CD4-positive, alpha-beta T cell (primary cell): ENCODE measurements at regions not wholly inside any gene's neighbourhood (a gene's known extent, or its start where the extent isn't known, plus 50 kb on each side); places are given as distances from the start of the nearest gene placed in this dataset.

ENCODE experiments used
- ATAC-seq: fragments of 200-7000 bp; cut with Tn5 transposase; one replicate; pipeline ENCODE4 v1.10.0; 2022; ENCODE audit warnings: mild to moderate bottlenecking; ENCODE audit not compliant: poor library complexity
- CTCF ChIA-PET: fragments of 350-600 bp; sonication (Branson Sonifier 250); formaldehyde crosslinking; loops from one replicate; lab custom pipeline; 2021; ENCODE audit warnings: antibody characterized with exemption, inconsistent platforms; lab: Charles Lee
- POLR2A ChIA-PET: fragments of 350-600 bp; sonication (Branson Sonifier 250); formaldehyde crosslinking; loops from one replicate; lab custom pipeline; 2021; ENCODE audit warnings: antibody characterized with exemption, inconsistent platforms; lab: Charles Lee
- DNase-seq, 14 experiments: peaks; one replicate each; pipeline ENCODE4 v3.0.0-alpha.2; 2013 to 2020; ENCODE audit warnings: mixed read lengths in 2 of 14
- H3K27ac ChIP-seq, 2 donors: one replicate each; pipeline versions ENCODE4 v1.5.1 to v1.7.0; 2013; ENCODE audit warnings: low read length in 2 of 2, low read depth in 1 of 2, mild to moderate bottlenecking in 1 of 2
- H3K27me3 ChIP-seq, 2 experiments: 1 replicate in 1 of 2; 2 replicates in 1 of 2; pipeline versions ENCODE4 v1.6.1 to v1.7.0; 2013; ENCODE audit warnings: low read length in 2 of 2, control low read depth in 1 of 2, mild to moderate bottlenecking in 1 of 2, moderate library complexity in 1 of 2; ENCODE audit not compliant: insufficient read depth in 2 of 2, control insufficient read depth in 1 of 2
- H3K36me3 ChIP-seq: one replicate; pipeline ENCODE4 v1.6.1; 2013; ENCODE audit warnings: low read length, control low read depth; ENCODE audit not compliant: insufficient read depth
- H3K4me1 ChIP-seq: one replicate; pipeline ENCODE4 v1.6.1; 2013; ENCODE audit warnings: low read length, control low read depth; ENCODE audit not compliant: insufficient read depth
- H3K4me3 ChIP-seq: one replicate; pipeline ENCODE4 v1.5.1; 2013; ENCODE audit warnings: mild to moderate bottlenecking, low read length, moderate library complexity
- H3K9me3 ChIP-seq, 2 experiments: 1 replicate in 1 of 2; 2 replicates in 1 of 2; pipeline versions ENCODE4 v1.6.1 to v1.7.0; 2013; ENCODE audit warnings: low read length in 2 of 2, mild to moderate bottlenecking in 2 of 2, control low read depth in 1 of 2, moderate library complexity in 1 of 2; ENCODE audit not compliant: control insufficient read depth in 1 of 2, insufficient read depth in 1 of 2
- H3K27ac Mint-ChIP-seq: one replicate; pipeline ENCODE4 v1.8.0; 2020; ENCODE audit warnings: mixed read lengths
- H3K27me3 Mint-ChIP-seq: one replicate; pipeline ENCODE4 v1.8.0; 2021; ENCODE audit warnings: mixed read lengths
- H3K36me3 Mint-ChIP-seq: one replicate; pipeline ENCODE4 v1.8.0; 2021; ENCODE audit warnings: low read depth, mixed read lengths
- H3K4me1 Mint-ChIP-seq: one replicate; pipeline ENCODE4 v1.8.0; 2021; ENCODE audit warnings: low read depth, mixed read lengths
- H3K4me3 Mint-ChIP-seq: one replicate; pipeline ENCODE4 v1.8.0; 2020; ENCODE audit warnings: mild to moderate bottlenecking, mixed read lengths
- H3K9me3 Mint-ChIP-seq: one replicate; pipeline ENCODE4 v1.8.0; 2020; ENCODE audit warnings: mixed read lengths
- intact Hi-C, 2 experiments: fragments of 100-400 bp; cut with DNase I in 1 of 2; cut with micrococcal nuclease in 1 of 2; formaldehyde crosslinking; loops; one replicate each; pipeline versions ENCODE4 v1.15.1 to v1.9.0; 2023 to 2025; cut with DNase I, micrococcal nuclease
- TF ChIP-seq, protein P1 (sequence below): fragments of 200-600 bp; IDR thresholded peaks from one replicate; pipeline ENCODE4 v1.8.0; 2022; ENCODE audit warnings: antibody characterized with exemption, mild to moderate bottlenecking

- Mint-ChIP-seq H3K27ac (no peak overlapping the region), H3K9me3 (no peaks in the 10 kb centered on the region), H3K4me1 (no peaks in the 10 kb centered on the region), H3K36me3 (no peaks in the 10 kb centered on the region), H3K27me3 (peaks cover 4% of the 10 kb centered on the region), H3K4me3 (no peak overlapping the region)
- H3K36me3 ChIP-seq = no peaks in the 10 kb centered on the region
- H3K4me1 ChIP-seq = no peaks in the 10 kb centered on the region
- H3K4me3 ChIP-seq = no peak overlapping the region
- DNase-seq = no peak
- ATAC-seq = no peak
- intact Hi-C loops = no loop called here
- CTCF ChIA-PET = no interaction called here
- POLR2A ChIA-PET = no interaction called here
- peaks cover 0 to 21% of the 10 kb centered on the region in 2 experiments for H3K9me3 ChIP-seq
- H3K27me3 ChIP-seq = no peaks in the 10 kb centered on the region
- H3K27ac ChIP-seq = no peak overlapping the region
- TF ChIP-seq, protein P1, sequence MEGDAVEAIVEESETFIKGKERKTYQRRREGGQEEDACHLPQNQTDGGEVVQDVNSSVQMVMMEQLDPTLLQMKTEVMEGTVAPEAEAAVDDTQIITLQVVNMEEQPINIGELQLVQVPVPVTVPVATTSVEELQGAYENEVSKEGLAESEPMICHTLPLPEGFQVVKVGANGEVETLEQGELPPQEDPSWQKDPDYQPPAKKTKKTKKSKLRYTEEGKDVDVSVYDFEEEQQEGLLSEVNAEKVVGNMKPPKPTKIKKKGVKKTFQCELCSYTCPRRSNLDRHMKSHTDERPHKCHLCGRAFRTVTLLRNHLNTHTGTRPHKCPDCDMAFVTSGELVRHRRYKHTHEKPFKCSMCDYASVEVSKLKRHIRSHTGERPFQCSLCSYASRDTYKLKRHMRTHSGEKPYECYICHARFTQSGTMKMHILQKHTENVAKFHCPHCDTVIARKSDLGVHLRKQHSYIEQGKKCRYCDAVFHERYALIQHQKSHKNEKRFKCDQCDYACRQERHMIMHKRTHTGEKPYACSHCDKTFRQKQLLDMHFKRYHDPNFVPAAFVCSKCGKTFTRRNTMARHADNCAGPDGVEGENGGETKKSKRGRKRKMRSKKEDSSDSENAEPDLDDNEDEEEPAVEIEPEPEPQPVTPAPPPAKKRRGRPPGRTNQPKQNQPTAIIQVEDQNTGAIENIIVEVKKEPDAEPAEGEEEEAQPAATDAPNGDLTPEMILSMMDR = no peak
Measured at GRCh38 chr11:70885281-70886231, 366.8 kb downstream of the SHANK2 start.

DNA sequence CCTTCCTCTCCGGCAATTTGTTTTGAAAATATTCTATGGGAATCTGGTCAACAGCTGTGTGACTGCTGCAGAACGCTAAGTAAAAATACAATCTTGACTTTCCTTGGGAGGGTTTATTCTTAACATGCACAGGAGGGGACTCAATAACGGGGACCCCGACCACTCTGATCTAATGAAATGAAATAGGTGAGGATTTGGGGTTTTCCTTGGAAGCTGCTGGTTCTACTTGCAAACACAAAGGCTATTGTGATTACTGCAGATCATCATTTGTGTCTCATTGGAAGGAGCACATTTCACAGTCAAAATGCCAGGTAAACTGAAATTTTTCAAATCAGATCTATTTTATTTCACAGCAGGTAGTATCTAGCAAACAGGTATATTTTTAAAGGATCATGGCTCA lies 366.1 kb downstream of the SHANK2 start:
- H3K4me3 Mint-ChIP-seq = no peak overlapping the region
- H3K9me3 Mint-ChIP-seq = no peaks in the 10 kb centered on the region
- Histone ChIP-seq H3K36me3 (no peaks in the 10 kb centered on the region), H3K4me1 (no peaks in the 10 kb centered on the region), H3K4me3 (no peak overlapping the region), H3K27ac (no peak overlapping the region), H3K9me3 (peaks cover 0 to 21% of the 10 kb centered on the region in 2 experiments), H3K27me3 (no peaks in the 10 kb centered on the region)
- TF ChIP-seq, protein P1 = no peak
- peaks cover 4% of the 10 kb centered on the region for H3K27me3 Mint-ChIP-seq
- no peak overlapping the region for H3K27ac Mint-ChIP-seq
- POLR2A ChIA-PET = no interaction called here
- no peaks in the 10 kb centered on the region for H3K36me3 Mint-ChIP-seq
- no peak for ATAC-seq
- intact Hi-C loops = no loop called here
- CTCF ChIA-PET = no interaction called here
- no peak for DNase-seq
- no peaks in the 10 kb centered on the region for H3K4me1 Mint-ChIP-seq

DNA sequence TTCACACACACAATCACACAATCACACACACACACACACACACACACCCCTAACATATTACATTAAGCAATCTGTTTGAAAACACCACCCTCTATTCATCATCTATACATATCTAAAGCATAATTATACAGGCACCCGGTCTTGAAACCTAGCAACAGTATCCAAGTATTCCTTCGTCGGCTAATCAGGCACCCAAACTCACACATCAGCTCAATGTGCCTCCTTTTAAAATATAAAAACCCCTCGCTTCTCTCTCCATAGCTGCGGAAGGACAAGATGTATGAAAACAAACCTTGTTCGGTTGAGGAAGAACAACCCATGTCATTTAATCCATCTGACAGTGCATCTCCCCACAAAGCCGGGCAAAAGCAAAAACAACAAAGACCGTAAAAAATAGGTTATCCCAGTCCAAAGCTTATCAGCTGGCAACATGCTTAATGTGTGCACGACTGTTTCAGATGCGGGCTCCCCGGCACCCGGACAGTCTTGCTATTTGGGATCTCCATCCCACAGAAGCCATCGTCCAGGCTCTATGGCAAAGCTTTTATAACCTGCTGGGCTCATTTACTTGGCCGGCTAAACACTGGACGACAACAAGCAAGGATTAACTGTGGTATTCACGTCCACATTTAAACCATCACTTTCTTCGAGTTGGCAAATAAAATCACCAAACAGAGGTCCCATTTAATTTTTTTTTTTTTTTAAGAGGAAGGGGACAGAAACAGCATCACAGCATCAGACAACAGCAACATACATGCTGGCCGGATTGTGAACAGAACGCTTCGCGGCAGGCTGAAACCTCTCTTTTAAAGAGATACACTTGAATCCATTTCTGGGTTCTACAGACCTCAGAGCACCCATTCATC lies 365.5 kb downstream of the SHANK2 start:
- H3K4me1 ChIP-seq = no peaks in the 10 kb centered on the region
- TF ChIP-seq, protein P1 = no peak
- H3K27me3 Mint-ChIP-seq = peaks cover 4% of the 10 kb centered on the region
- H3K36me3 ChIP-seq = no peaks in the 10 kb centered on the region
- no peaks in the 10 kb centered on the region for H3K4me1 Mint-ChIP-seq
- H3K9me3 Mint-ChIP-seq = no peaks in the 10 kb centered on the region
- intact Hi-C loops = no loop called here
- no peak overlapping the region for H3K27ac Mint-ChIP-seq
- peaks cover 0 to 21% of the 10 kb centered on the region in 2 experiments for H3K9me3 ChIP-seq
- H3K27me3 ChIP-seq = no peaks in the 10 kb centered on the region
- no peak overlapping the region for H3K4me3 ChIP-seq
- DNase-seq (no peak), ATAC-seq (no peak)
- no peak overlapping the region for H3K27ac ChIP-seq
- ChIA-PET CTCF (no interaction called here), POLR2A (no interaction called here)
- no peak overlapping the region for H3K4me3 Mint-ChIP-seq
- H3K36me3 Mint-ChIP-seq = no peaks in the 10 kb centered on the region
